ENCODE measurements at regions not wholly inside any gene's neighbourhood (a gene's known extent, or its start where the extent isn't known, plus 50 kb on each side); places are given as distances from the start of the nearest gene placed in this dataset.
A peak's percentile ranks its signal among the peaks of the same experiment; 100 is the strongest.

GRCh38 chr11:97263183-97263858 is 873.5 kb downstream of the JRKL start:
- no peaks in the 10 kb centered on the region for H3K36me3 ChIP-seq (ENCODE audit: control insufficient read depth, insufficient read depth, low read length)
- H3K9ac ChIP-seq (ENCODE audit: low read length) = no peak overlapping the region
- H3K4me3 ChIP-seq (ENCODE audit: low read length) = no peak overlapping the region
- H4K8ac ChIP-seq (ENCODE audit: low read depth, low read length) = no peak overlapping the region
- no peaks in the 10 kb centered on the region for H3K27me3 ChIP-seq (ENCODE audit: insufficient read depth, low read length, poor library complexity)
- no peaks in the 10 kb centered on the region for H3K4me1 ChIP-seq (ENCODE audit: control insufficient read depth, low read depth, low read length)
- WGBS (ENCODE audit: extremely low coverage, insufficient coverage, low lambda C conversion rate) = no CpG with 5 or more reads among the region's 5 CpGs
- no peak overlapping the region for H3K56ac ChIP-seq (ENCODE audit: low read length)
- H2BK5ac ChIP-seq (ENCODE audit: low read length) = no peak overlapping the region
- H3K4ac ChIP-seq (ENCODE audit: low read depth, low read length) = no peak overlapping the region
- no peak overlapping the region for H3K27ac ChIP-seq (ENCODE audit: low read depth, low read length)
- no peak overlapping the region for H3K4me2 ChIP-seq (ENCODE audit: low read length)
- H2AK5ac ChIP-seq (ENCODE audit: low read length) = no peak overlapping the region
- no peaks in the 10 kb centered on the region for H3K79me2 ChIP-seq (ENCODE audit: control insufficient read depth, insufficient read depth, low read length)
- no peak overlapping the region for H3K23ac ChIP-seq (ENCODE audit: low read length)
- no peak overlapping the region for H4K5ac ChIP-seq (ENCODE audit: low read length)
- no peak for DNase-seq
- H3K79me1 ChIP-seq (ENCODE audit: low read length) = no peaks in the 10 kb centered on the region
- no peak overlapping the region for H2BK120ac ChIP-seq (ENCODE audit: low read depth, low read length)
- H3K18ac ChIP-seq (ENCODE audit: low read length) = no peak overlapping the region
- no peak overlapping the region for H2BK15ac ChIP-seq (replicated peaks; ENCODE audit: low read depth)

GRCh38 chr11:97269527-97269926 is 879.7 kb downstream of the JRKL start:
- Histone ChIP-seq H3K4me3 (ENCODE audit: low read length) (no peak overlapping the region), H2BK120ac (ENCODE audit: low read depth, low read length) (no peak overlapping the region), H3K79me2 (ENCODE audit: control insufficient read depth, insufficient read depth, low read length) (no peaks in the 10 kb centered on the region), H2BK15ac (replicated peaks; ENCODE audit: low read depth) (no peak overlapping the region), H3K23ac (ENCODE audit: low read length) (no peak overlapping the region), H3K36me3 (ENCODE audit: control insufficient read depth, insufficient read depth, low read length) (no peaks in the 10 kb centered on the region), H3K27ac (ENCODE audit: low read depth, low read length) (no peak overlapping the region), H3K79me1 (ENCODE audit: low read length) (no peaks in the 10 kb centered on the region), H3K9ac (ENCODE audit: low read length) (no peak overlapping the region), H3K4me2 (ENCODE audit: low read length) (no peak overlapping the region), H3K27me3 (ENCODE audit: insufficient read depth, low read length, poor library complexity) (no peaks in the 10 kb centered on the region), H3K4ac (ENCODE audit: low read depth, low read length) (no peak overlapping the region), H2BK5ac (ENCODE audit: low read length) (no peak overlapping the region), H3K4me1 (ENCODE audit: control insufficient read depth, low read depth, low read length) (no peaks in the 10 kb centered on the region), H4K5ac (ENCODE audit: low read length) (no peak overlapping the region), H4K8ac (ENCODE audit: low read depth, low read length) (no peak overlapping the region), H2AK5ac (ENCODE audit: low read length) (no peak overlapping the region), H3K56ac (ENCODE audit: low read length) (no peak overlapping the region), H3K18ac (ENCODE audit: low read length) (peak overlapping the region; percentile 89)
- no CpG with 5 or more reads among the region's 4 CpGs for WGBS (ENCODE audit: extremely low coverage, insufficient coverage, low lambda C conversion rate)
- DNase-seq = peak; percentile 85

GRCh38 chr11:97279341-97279740 is 889.5 kb downstream of the JRKL start:
- H3K4me2 ChIP-seq (ENCODE audit: low read length) = no peak overlapping the region
- no peak for DNase-seq
- H3K27me3 ChIP-seq (ENCODE audit: insufficient read depth, low read length, poor library complexity) = no peaks in the 10 kb centered on the region
- no peak overlapping the region for H2BK15ac ChIP-seq (replicated peaks; ENCODE audit: low read depth)
- no peaks in the 10 kb centered on the region for H3K36me3 ChIP-seq (ENCODE audit: control insufficient read depth, insufficient read depth, low read length)
- no peak overlapping the region for H3K4me3 ChIP-seq (ENCODE audit: low read length)
- no peak overlapping the region for H3K18ac ChIP-seq (ENCODE audit: low read length)
- no peak overlapping the region for H4K5ac ChIP-seq (ENCODE audit: low read length)
- H3K23ac ChIP-seq (ENCODE audit: low read length) = no peak overlapping the region
- no peak overlapping the region for H3K4ac ChIP-seq (ENCODE audit: low read depth, low read length)
- no peak overlapping the region for H3K27ac ChIP-seq (ENCODE audit: low read depth, low read length)
- H2BK120ac ChIP-seq (ENCODE audit: low read depth, low read length) = no peak overlapping the region
- H2BK5ac ChIP-seq (ENCODE audit: low read length) = no peak overlapping the region
- H3K9ac ChIP-seq (ENCODE audit: low read length) = no peak overlapping the region
- no peaks in the 10 kb centered on the region for H3K4me1 ChIP-seq (ENCODE audit: control insufficient read depth, low read depth, low read length)
- no peaks in the 10 kb centered on the region for H3K79me2 ChIP-seq (ENCODE audit: control insufficient read depth, insufficient read depth, low read length)
- no CpG with 5 or more reads among the region's 4 CpGs for WGBS (ENCODE audit: extremely low coverage, insufficient coverage, low lambda C conversion rate)
- no peak overlapping the region for H4K8ac ChIP-seq (ENCODE audit: low read depth, low read length)
- no peaks in the 10 kb centered on the region for H3K79me1 ChIP-seq (ENCODE audit: low read length)
- H3K56ac ChIP-seq (ENCODE audit: low read length) = no peak overlapping the region
- H2AK5ac ChIP-seq (ENCODE audit: low read length) = no peak overlapping the region

GRCh38 chr11:97280347-97280746 is 890.5 kb downstream of the JRKL start:
- Histone ChIP-seq H3K4ac (ENCODE audit: low read depth, low read length) (no peak overlapping the region), H3K18ac (ENCODE audit: low read length) (no peak overlapping the region), H2BK120ac (ENCODE audit: low read depth, low read length) (no peak overlapping the region), H2BK15ac (replicated peaks; ENCODE audit: low read depth) (no peak overlapping the region), H3K4me1 (ENCODE audit: control insufficient read depth, low read depth, low read length) (no peaks in the 10 kb centered on the region), H2BK5ac (ENCODE audit: low read length) (no peak overlapping the region), H3K79me1 (ENCODE audit: low read length) (no peaks in the 10 kb centered on the region), H4K8ac (ENCODE audit: low read depth, low read length) (no peak overlapping the region), H3K4me3 (ENCODE audit: low read length) (no peak overlapping the region), H3K36me3 (ENCODE audit: control insufficient read depth, insufficient read depth, low read length) (no peaks in the 10 kb centered on the region), H3K56ac (ENCODE audit: low read length) (no peak overlapping the region), H3K27ac (ENCODE audit: low read depth, low read length) (no peak overlapping the region), H3K79me2 (ENCODE audit: control insufficient read depth, insufficient read depth, low read length) (no peaks in the 10 kb centered on the region), H2AK5ac (ENCODE audit: low read length) (no peak overlapping the region), H3K4me2 (ENCODE audit: low read length) (no peak overlapping the region), H3K9ac (ENCODE audit: low read length) (no peak overlapping the region), H3K23ac (ENCODE audit: low read length) (no peak overlapping the region), H3K27me3 (ENCODE audit: insufficient read depth, low read length, poor library complexity) (no peaks in the 10 kb centered on the region), H4K5ac (ENCODE audit: low read length) (no peak overlapping the region)
- WGBS (ENCODE audit: extremely low coverage, insufficient coverage, low lambda C conversion rate) = no CpG with 5 or more reads among the region's 2 CpGs
- DNase-seq = no peak

GRCh38 chr11:97289823-97290222 is 900.0 kb downstream of the JRKL start:
- no peaks in the 10 kb centered on the region for H3K27me3 ChIP-seq (ENCODE audit: insufficient read depth, low read length, poor library complexity)
- no peak for DNase-seq
- no peaks in the 10 kb centered on the region for H3K79me1 ChIP-seq (ENCODE audit: low read length)
- H3K56ac ChIP-seq (ENCODE audit: low read length) = no peak overlapping the region
- H3K36me3 ChIP-seq (ENCODE audit: control insufficient read depth, insufficient read depth, low read length) = no peaks in the 10 kb centered on the region
- no peak overlapping the region for H3K4ac ChIP-seq (ENCODE audit: low read depth, low read length)
- no peak overlapping the region for H2BK15ac ChIP-seq (replicated peaks; ENCODE audit: low read depth)
- no peaks in the 10 kb centered on the region for H3K79me2 ChIP-seq (ENCODE audit: control insufficient read depth, insufficient read depth, low read length)
- no peak overlapping the region for H3K27ac ChIP-seq (ENCODE audit: low read depth, low read length)
- H3K23ac ChIP-seq (ENCODE audit: low read length) = no peak overlapping the region
- no peak overlapping the region for H3K4me2 ChIP-seq (ENCODE audit: low read length)
- no peaks in the 10 kb centered on the region for H3K4me1 ChIP-seq (ENCODE audit: control insufficient read depth, low read depth, low read length)
- no peak overlapping the region for H2AK5ac ChIP-seq (ENCODE audit: low read length)
- no peak overlapping the region for H2BK120ac ChIP-seq (ENCODE audit: low read depth, low read length)
- no CpG with 5 or more reads among the region's 2 CpGs for WGBS (ENCODE audit: extremely low coverage, insufficient coverage, low lambda C conversion rate)
- no peak overlapping the region for H3K4me3 ChIP-seq (ENCODE audit: low read length)
- H4K5ac ChIP-seq (ENCODE audit: low read length) = no peak overlapping the region
- no peak overlapping the region for H3K18ac ChIP-seq (ENCODE audit: low read length)
- no peak overlapping the region for H3K9ac ChIP-seq (ENCODE audit: low read length)
- no peak overlapping the region for H4K8ac ChIP-seq (ENCODE audit: low read depth, low read length)
- H2BK5ac ChIP-seq (ENCODE audit: low read length) = no peak overlapping the region

GRCh38 chr11:97290464-97291041 is 900.7 kb downstream of the JRKL start:
- Histone ChIP-seq H4K8ac (ENCODE audit: low read depth, low read length) (no peak overlapping the region), H3K36me3 (ENCODE audit: control insufficient read depth, insufficient read depth, low read length) (no peaks in the 10 kb centered on the region), H3K4me2 (ENCODE audit: low read length) (no peak overlapping the region), H3K9ac (ENCODE audit: low read length) (no peak overlapping the region), H3K27me3 (ENCODE audit: insufficient read depth, low read length, poor library complexity) (no peaks in the 10 kb centered on the region), H3K18ac (ENCODE audit: low read length) (no peak overlapping the region), H3K27ac (ENCODE audit: low read depth, low read length) (no peak overlapping the region), H3K4me3 (ENCODE audit: low read length) (no peak overlapping the region), H3K79me2 (ENCODE audit: control insufficient read depth, insufficient read depth, low read length) (no peaks in the 10 kb centered on the region), H2BK120ac (ENCODE audit: low read depth, low read length) (no peak overlapping the region), H3K4me1 (ENCODE audit: control insufficient read depth, low read depth, low read length) (no peaks in the 10 kb centered on the region), H3K56ac (ENCODE audit: low read length) (no peak overlapping the region), H2BK5ac (ENCODE audit: low read length) (no peak overlapping the region), H2AK5ac (ENCODE audit: low read length) (no peak overlapping the region), H3K23ac (ENCODE audit: low read length) (no peak overlapping the region), H2BK15ac (replicated peaks; ENCODE audit: low read depth) (no peak overlapping the region), H3K79me1 (ENCODE audit: low read length) (no peaks in the 10 kb centered on the region), H4K5ac (ENCODE audit: low read length) (no peak overlapping the region), H3K4ac (ENCODE audit: low read depth, low read length) (no peak overlapping the region)
- no CpG with 5 or more reads among the region's 3 CpGs for WGBS (ENCODE audit: extremely low coverage, insufficient coverage, low lambda C conversion rate)
- DNase-seq = no peak

Measured in mesendoderm (in vitro differentiated cells).